HG02610 (cell line): ENCODE measurements at regions not wholly inside any gene's neighbourhood (a gene's known extent, or its start where the extent isn't known, plus 50 kb on each side); places are given as distances from the start of the nearest gene placed in this dataset.
"Not testable (repeated sequence)": the region's sequence is repeated elsewhere in the genome, so short reads cannot be mapped to it uniquely, and the experiment has no call there.

ENCODE experiments used
- ATAC-seq: cut with Tn5 transposase; IDR thresholded peaks from one replicate; pipeline ENCODE4 v1.9.1; 2021; ENCODE audit warnings: mild to moderate bottlenecking, moderate library complexity; ENCODE audit not compliant: unreplicated experiment

- ATAC-seq, result no peak
These were observed 99.8 kb downstream of the PSMG1 start for GRCh38 chr21:39083377-39084008.

GRCh38 chr21:39082656-39083376, 100.4 kb downstream of the PSMG1 start:
- no peak for ATAC-seq

- no peak for ATAC-seq
These were observed 102.9 kb downstream of the PSMG1 start for GRCh38 chr21:39080366-39080765.

- no peak for ATAC-seq
These were observed 103.6 kb downstream of the PSMG1 start for GRCh38 chr21:39079617-39080016.

GRCh38 chr21:39078322-39079065, 104.8 kb downstream of the PSMG1 start:
- ATAC-seq, result no peak

- ATAC-seq, result no peak
These were observed 105.4 kb downstream of the PSMG1 start for GRCh38 chr21:39077876-39078275.

- ATAC-seq, result no peak
These were observed 108.7 kb downstream of the PSMG1 start for GRCh38 chr21:39074508-39074907.

- ATAC-seq, result no peak
These were observed 109.5 kb downstream of the PSMG1 start for GRCh38 chr21:39073717-39074116.

GRCh38 chr21:39073063-39073462, 110.2 kb downstream of the PSMG1 start:
- no peak for ATAC-seq

GRCh38 chr21:39072468-39072867, 110.8 kb downstream of the PSMG1 start:
- no peak for ATAC-seq

GRCh38 chr21:39071623-39072214, 111.5 kb downstream of the PSMG1 start:
- no peak for ATAC-seq

GRCh38 chr21:39069856-39070255, 113.4 kb downstream of the PSMG1 start:
- not testable (repeated sequence) for ATAC-seq

- no peak for ATAC-seq
These were observed 116.1 kb downstream of the PSMG1 start for GRCh38 chr21:39066829-39067780.

- no peak for ATAC-seq
These were observed 117.3 kb downstream of the PSMG1 start for GRCh38 chr21:39065917-39066316.

GRCh38 chr21:39064325-39065012, 118.8 kb downstream of the PSMG1 start:
- ATAC-seq, result no peak

- ATAC-seq, result no peak
These were observed 119.7 kb downstream of the PSMG1 start for GRCh38 chr21:39063517-39063916.

GRCh38 chr21:39062196-39062595, 121.1 kb downstream of the PSMG1 start:
- ATAC-seq, result no peak

- ATAC-seq, result no peak
These were observed 121.5 kb downstream of the PSMG1 start for GRCh38 chr21:39061766-39062165.

- no peak for ATAC-seq
These were observed 122.7 kb downstream of the PSMG1 start for GRCh38 chr21:39060485-39061083.
